ENCODE measurements at regions not wholly inside any gene's neighbourhood (a gene's known extent, or its start where the extent isn't known, plus 50 kb on each side); places are given as distances from the start of the nearest gene placed in this dataset.
A peak's percentile ranks its signal among the peaks of the same experiment; 100 is the strongest.
"Not testable (repeated sequence)": the region's sequence is repeated elsewhere in the genome, so short reads cannot be mapped to it uniquely, and the experiment has no call there.

- not testable (repeated sequence) for DNase-seq (ENCODE audit: low spot score)
These were observed 49.9 kb upstream of the MSMB start for GRCh38 chr10:46095943-46096342.

- DNase-seq (ENCODE audit: low spot score): no peak
These were observed 50.4 kb upstream of the MSMB start for GRCh38 chr10:46096446-46096845.

- no peak for DNase-seq (ENCODE audit: low spot score)
These were observed 51.0 kb upstream of the MSMB start for GRCh38 chr10:46096909-46097575.

GRCh38 chr10:46097576-46098317 is 51.7 kb upstream of the MSMB start:
- no peak for DNase-seq (ENCODE audit: low spot score)

- no peak for DNase-seq (ENCODE audit: low spot score)
These were observed 52.3 kb upstream of the MSMB start for GRCh38 chr10:46098386-46098785.

GRCh38 chr10:46098925-46099324 is 52.9 kb upstream of the MSMB start:
- DNase-seq (ENCODE audit: low spot score): not testable (repeated sequence)

- no peak for DNase-seq (ENCODE audit: low spot score)
These were observed 58.1 kb upstream of the MSMB start for GRCh38 chr10:46104071-46104585.

- not testable (repeated sequence) for DNase-seq (ENCODE audit: low spot score)
These were observed 59.3 kb upstream of the MSMB start for GRCh38 chr10:46105416-46105815.

- not testable (repeated sequence) for DNase-seq (ENCODE audit: low spot score)
These were observed 59.9 kb upstream of the MSMB start for GRCh38 chr10:46105856-46106409.

- peak; percentile 8 for DNase-seq (ENCODE audit: low spot score)
These were observed 60.6 kb upstream of the MSMB start for GRCh38 chr10:46106410-46107255.

GRCh38 chr10:46108158-46108499 is 62.1 kb upstream of the MSMB start:
- DNase-seq (ENCODE audit: low spot score): not testable (repeated sequence)

GRCh38 chr10:46154271-46154670 is 108.2 kb upstream of the MSMB start:
- DNase-seq (ENCODE audit: low spot score): not testable (repeated sequence)

GRCh38 chr10:46154683-46155082 is 108.6 kb upstream of the MSMB start:
- DNase-seq (ENCODE audit: low spot score): not testable (repeated sequence)

- not testable (repeated sequence) for DNase-seq (ENCODE audit: low spot score)
These were observed 110.8 kb upstream of the MSMB start for GRCh38 chr10:46156866-46157265.

GRCh38 chr10:46169736-46170135 is 117.1 kb upstream of the ANTXRL start:
- no peak for DNase-seq (ENCODE audit: low spot score)

GRCh38 chr10:46170789-46171188 is 116.0 kb upstream of the ANTXRL start:
- no peak for DNase-seq (ENCODE audit: low spot score)

GRCh38 chr10:46171661-46172060 is 115.1 kb upstream of the ANTXRL start:
- DNase-seq (ENCODE audit: low spot score): no peak

- DNase-seq (ENCODE audit: low spot score): no peak
These were observed 111.5 kb upstream of the ANTXRL start for GRCh38 chr10:46175296-46175695.

GRCh38 chr10:46175831-46176230 is 111.0 kb upstream of the ANTXRL start:
- no peak for DNase-seq (ENCODE audit: low spot score)

GRCh38 chr10:46187431-46187830 is 99.4 kb upstream of the ANTXRL start:
- DNase-seq (ENCODE audit: low spot score): not testable (repeated sequence)

GRCh38 chr10:46197050-46197449 is 89.7 kb upstream of the ANTXRL start:
- no peak for DNase-seq (ENCODE audit: low spot score)

- no peak for DNase-seq (ENCODE audit: low spot score)
These were observed 88.3 kb upstream of the ANTXRL start for GRCh38 chr10:46198516-46198915.

All from HT-29 (cell line).